Body of pancreas (tissue), 4 donors: ENCODE measurements at regions not wholly inside any gene's neighbourhood (a gene's known extent, or its start where the extent isn't known, plus 50 kb on each side); places are given as distances from the start of the nearest gene placed in this dataset.
"Not testable (repeated sequence)": the region's sequence is repeated elsewhere in the genome, so short reads cannot be mapped to it uniquely, and the experiment has no call there.

Experiments
- CTCF ChIP-seq, 7 experiments: fragments of 450-650 bp in 4 of 7; fragments of 200-600 bp in 3 of 7; sonication (generic) in 3 of 7; IDR thresholded peaks; one replicate each; pipeline ENCODE4 v1.5.1; 2016 to 2019; ENCODE audit warnings: antibody characterized with exemption in 7 of 7
- POLR2A ChIP-seq, 3 donors: fragments of 450-650 bp; IDR thresholded peaks; one replicate each; pipeline ENCODE4 v1.6.1; 2016; ENCODE audit warnings: antibody characterized with exemption in 3 of 3, mild to moderate bottlenecking in 2 of 3

GRCh38 chr4:118442115-118442837 is 89.5 kb upstream of the PRSS12 start:
- not testable (repeated sequence) for TF ChIP-seq CTCF, POLR2A (IDR thresholded peaks at IDR 0.05)
